ACC112 (cell line): ENCODE measurements at regions not wholly inside any gene's neighbourhood (a gene's known extent, or its start where the extent isn't known, plus 50 kb on each side); places are given as distances from the start of the nearest gene placed in this dataset.
A peak's percentile ranks its signal among the peaks of the same experiment; 100 is the strongest.

ENCODE experiments used
- H2AFZ ChIP-seq: fragments of 200-600 bp; sonication (generic); one replicate; pipeline ENCODE4 v1.6.0; 2017; ENCODE audit warnings: antibody characterized with exemption, low read length; ENCODE audit not compliant: unreplicated experiment
- H3K27ac ChIP-seq: fragments of 200-600 bp; sonication (generic); 2 replicates; pipeline ENCODE4 v1.5.1; 2014; ENCODE audit warnings: low read depth, mild to moderate bottlenecking, antibody characterized with exemption, low read length, moderate library complexity
- H3K27me3 ChIP-seq: fragments of 200-600 bp; sonication (generic); 2 replicates; pipeline ENCODE4 v1.6.1; 2014; ENCODE audit warnings: mild to moderate bottlenecking, antibody characterized with exemption, low read length, moderate library complexity, mixed read lengths; ENCODE audit not compliant: insufficient read depth
- H3K36me3 ChIP-seq: fragments of 200-600 bp; sonication (generic); 2 replicates; pipeline ENCODE4 v1.6.1; 2016; ENCODE audit warnings: mild to moderate bottlenecking, antibody characterized with exemption, low read length, moderate library complexity, mixed read lengths; ENCODE audit not compliant: insufficient read depth
- H3K4me1 ChIP-seq: fragments of 200-600 bp; sonication (generic); one replicate; pipeline ENCODE4 v1.6.1; 2016; ENCODE audit warnings: low read length, mixed read lengths; ENCODE audit not compliant: insufficient read depth, unreplicated experiment, control insufficient read depth
- H3K4me3 ChIP-seq: fragments of 200-600 bp; sonication (generic); 2 replicates; pipeline ENCODE4 v1.5.1; 2014; ENCODE audit warnings: mild to moderate bottlenecking, low read depth, low read length
- H3K79me2 ChIP-seq: fragments of 200-600 bp; sonication (generic); one replicate; pipeline ENCODE4 v1.6.0; 2016; ENCODE audit warnings: low read length; ENCODE audit not compliant: control insufficient read depth, unreplicated experiment, insufficient read depth

- no peak overlapping the region for H3K4me3 ChIP-seq
- no peaks in the 10 kb centered on the region for H3K36me3 ChIP-seq
- H2AFZ ChIP-seq = no peak overlapping the region
- H3K27me3 ChIP-seq = no peaks in the 10 kb centered on the region
- no peaks in the 10 kb centered on the region for H3K79me2 ChIP-seq
- no peaks in the 10 kb centered on the region for H3K4me1 ChIP-seq
- H3K27ac ChIP-seq = no peak overlapping the region
Measured at GRCh38 chr20:53714524-53714923, 120.9 kb upstream of the ZNF217 start.

GRCh38 chr20:53713328-53714056 is 119.9 kb upstream of the ZNF217 start:
- Histone ChIP-seq H2AFZ (no peak overlapping the region), H3K4me3 (no peak overlapping the region), H3K27me3 (no peaks in the 10 kb centered on the region), H3K36me3 (no peaks in the 10 kb centered on the region), H3K4me1 (no peaks in the 10 kb centered on the region), H3K27ac (no peak overlapping the region), H3K79me2 (no peaks in the 10 kb centered on the region)

- Histone ChIP-seq H3K27me3 (no peaks in the 10 kb centered on the region), H3K79me2 (no peaks in the 10 kb centered on the region), H2AFZ (no peak overlapping the region), H3K4me1 (peaks cover 11% of the 10 kb centered on the region), H3K36me3 (no peaks in the 10 kb centered on the region), H3K4me3 (no peak overlapping the region), H3K27ac (no peak overlapping the region)
Measured at GRCh38 chr20:53712212-53712977, 118.8 kb upstream of the ZNF217 start.

- H2AFZ ChIP-seq = no peak overlapping the region
- no peaks in the 10 kb centered on the region for H3K27me3 ChIP-seq
- H3K4me3 ChIP-seq = no peak overlapping the region
- no peak overlapping the region for H3K27ac ChIP-seq
- H3K79me2 ChIP-seq = no peaks in the 10 kb centered on the region
- no peaks in the 10 kb centered on the region for H3K36me3 ChIP-seq
- H3K4me1 ChIP-seq = peaks cover 19% of the 10 kb centered on the region
Measured at GRCh38 chr20:53711333-53712211, 117.9 kb upstream of the ZNF217 start.

- Histone ChIP-seq H3K4me3 (peak overlapping the region; percentile 35), H3K27ac (peak overlapping the region; percentile 66), H2AFZ (peak overlapping the region; percentile 92), H3K27me3 (no peaks in the 10 kb centered on the region), H3K36me3 (no peaks in the 10 kb centered on the region), H3K79me2 (no peaks in the 10 kb centered on the region), H3K4me1 (peaks cover 26% of the 10 kb centered on the region)
Measured at GRCh38 chr20:53708129-53708968, 114.7 kb upstream of the ZNF217 start.

GRCh38 chr20:53707371-53708055 is 113.9 kb upstream of the ZNF217 start:
- Histone ChIP-seq H3K4me3 (peak overlapping the region; percentile 35), H3K27ac (peak overlapping the region; percentile 66), H2AFZ (peak overlapping the region; percentile 92), H3K79me2 (no peaks in the 10 kb centered on the region), H3K36me3 (no peaks in the 10 kb centered on the region), H3K27me3 (no peaks in the 10 kb centered on the region), H3K4me1 (peaks cover 26% of the 10 kb centered on the region)

- no peaks in the 10 kb centered on the region for H3K36me3 ChIP-seq
- no peaks in the 10 kb centered on the region for H3K79me2 ChIP-seq
- no peaks in the 10 kb centered on the region for H3K27me3 ChIP-seq
- no peak overlapping the region for H3K4me3 ChIP-seq
- H3K27ac ChIP-seq = peak overlapping the region; percentile 66
- peak overlapping the region; percentile 89 for H2AFZ ChIP-seq
- H3K4me1 ChIP-seq = peaks cover 26% of the 10 kb centered on the region
Measured at GRCh38 chr20:53706466-53707370, 113.1 kb upstream of the ZNF217 start.

- no peaks in the 10 kb centered on the region for H3K79me2 ChIP-seq
- peak overlapping the region; percentile 89 for H2AFZ ChIP-seq
- H3K27ac ChIP-seq = peak overlapping the region; percentile 66
Measured at GRCh38 chr20:53706008-53706465, 112.4 kb upstream of the ZNF217 start.

GRCh38 chr20:53702617-53703016 is 109.0 kb upstream of the ZNF217 start:
- Histone ChIP-seq H2AFZ (no peak overlapping the region), H3K36me3 (no peaks in the 10 kb centered on the region), H3K4me1 (peaks cover 21% of the 10 kb centered on the region), H3K27ac (no peak overlapping the region), H3K4me3 (no peak overlapping the region), H3K27me3 (no peaks in the 10 kb centered on the region), H3K79me2 (no peaks in the 10 kb centered on the region)

More at GRCh38 chr20:53706008-53706465, 112.4 kb upstream of the ZNF217 start:
- Histone ChIP-seq H3K4me1 (peaks cover 26% of the 10 kb centered on the region), H3K4me3 (no peak overlapping the region), H3K27me3 (no peaks in the 10 kb centered on the region), H3K36me3 (no peaks in the 10 kb centered on the region)
